Testis (tissue), 2 donors: ENCODE measurements at regions not wholly inside any gene's neighbourhood (a gene's known extent, or its start where the extent isn't known, plus 50 kb on each side); places are given as distances from the start of the nearest gene placed in this dataset.

Source experiments
- DNase-seq: peaks from one replicate; pipeline ENCODE4 v3.0.0-alpha.2; 2019
- H3K27ac ChIP-seq, 2 donors: fragments of 200-600 bp; sonication (generic); one replicate each; pipeline ENCODE4 v1.5.1; 2019
- H3K27me3 ChIP-seq: fragments of 200-600 bp; sonication (generic); one replicate; pipeline ENCODE4 v1.5.1; 2019
- H3K36me3 ChIP-seq: fragments of 200-600 bp; sonication (generic); one replicate; pipeline ENCODE4 v1.5.1; 2017; ENCODE audit warnings: low read depth; ENCODE audit errors: missing control alignments
- H3K4me1 ChIP-seq: fragments of 200-600 bp; sonication (generic); one replicate; pipeline ENCODE4 v1.5.1; 2019
- H3K4me3 ChIP-seq, 2 donors: fragments of 200-600 bp; sonication (generic); one replicate each; pipeline ENCODE4 v1.5.1; 2017 to 2019
- H3K9me3 ChIP-seq: fragments of 200-600 bp; sonication (generic); one replicate; pipeline ENCODE4 v1.5.1; 2017
- POLR2A ChIP-seq: fragments of 450-650 bp; IDR thresholded peaks from one replicate; pipeline ENCODE4 v1.6.1; 2017; ENCODE audit warnings: antibody characterized with exemption, mild to moderate bottlenecking, moderate library complexity
- WGBS, 2 donors: methylation state at CpG; one replicate each; pipeline ENCODE4 v1.1.5; 2018; 5-methylcytosine and 5-hydroxymethylcytosine counted together
- intact Hi-C: fragments of 100-400 bp; cut with DNase I; formaldehyde crosslinking; loops from one replicate; pipeline ENCODE4 v1.15.1; 2023; ENCODE audit warnings: low total_unique reads
- TF ChIP-seq, protein P1 (sequence below), 3 experiments: fragments of 450-650 bp in 2 of 3; fragments of 200-600 bp in 1 of 3; sonication (generic) in 1 of 3; IDR thresholded peaks; one replicate each; pipeline ENCODE4 v1.5.1; 2016 to 2019; ENCODE audit warnings: antibody characterized with exemption in 3 of 3, mild to moderate bottlenecking in 2 of 3, moderate library complexity in 1 of 3

DNA sequence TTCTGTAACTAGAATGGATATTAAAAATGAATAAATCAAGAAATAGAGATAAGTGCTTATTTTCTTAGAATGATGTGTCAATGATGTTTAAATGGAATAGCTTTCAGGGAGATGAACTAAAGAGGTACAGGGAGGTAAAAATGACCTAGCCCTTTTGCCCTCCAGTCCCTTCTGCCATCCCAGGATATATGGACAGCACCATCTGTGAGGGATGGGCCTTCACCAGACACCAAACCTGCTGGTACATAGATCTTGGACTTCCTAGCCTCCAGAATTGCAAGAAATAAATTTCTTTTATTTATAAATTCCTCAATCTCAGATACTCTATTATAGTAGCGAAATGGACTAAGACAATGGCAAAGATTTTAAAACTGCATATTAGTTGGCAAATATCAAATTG lies 352.0 kb upstream of the THBS1 start:
- no peaks in the 10 kb centered on the region for H3K9me3 ChIP-seq
- no peak for DNase-seq
- no peaks in the 10 kb centered on the region for H3K27me3 ChIP-seq
- no peaks in the 10 kb centered on the region for H3K4me1 ChIP-seq
- intact Hi-C loops = no loop called here
- no peak overlapping the region for H3K4me3 ChIP-seq
- no peaks in the 10 kb centered on the region for H3K36me3 ChIP-seq
- no peak overlapping the region for H3K27ac ChIP-seq
- WGBS, 2 donors = 92 to 94% methylated on average over 1 of the region's 1 CpG
- no peak for TF ChIP-seq POLR2A
- TF ChIP-seq, protein P1, sequence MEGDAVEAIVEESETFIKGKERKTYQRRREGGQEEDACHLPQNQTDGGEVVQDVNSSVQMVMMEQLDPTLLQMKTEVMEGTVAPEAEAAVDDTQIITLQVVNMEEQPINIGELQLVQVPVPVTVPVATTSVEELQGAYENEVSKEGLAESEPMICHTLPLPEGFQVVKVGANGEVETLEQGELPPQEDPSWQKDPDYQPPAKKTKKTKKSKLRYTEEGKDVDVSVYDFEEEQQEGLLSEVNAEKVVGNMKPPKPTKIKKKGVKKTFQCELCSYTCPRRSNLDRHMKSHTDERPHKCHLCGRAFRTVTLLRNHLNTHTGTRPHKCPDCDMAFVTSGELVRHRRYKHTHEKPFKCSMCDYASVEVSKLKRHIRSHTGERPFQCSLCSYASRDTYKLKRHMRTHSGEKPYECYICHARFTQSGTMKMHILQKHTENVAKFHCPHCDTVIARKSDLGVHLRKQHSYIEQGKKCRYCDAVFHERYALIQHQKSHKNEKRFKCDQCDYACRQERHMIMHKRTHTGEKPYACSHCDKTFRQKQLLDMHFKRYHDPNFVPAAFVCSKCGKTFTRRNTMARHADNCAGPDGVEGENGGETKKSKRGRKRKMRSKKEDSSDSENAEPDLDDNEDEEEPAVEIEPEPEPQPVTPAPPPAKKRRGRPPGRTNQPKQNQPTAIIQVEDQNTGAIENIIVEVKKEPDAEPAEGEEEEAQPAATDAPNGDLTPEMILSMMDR (IDR thresholded peaks at IDR 0.05) = no peak

DNA sequence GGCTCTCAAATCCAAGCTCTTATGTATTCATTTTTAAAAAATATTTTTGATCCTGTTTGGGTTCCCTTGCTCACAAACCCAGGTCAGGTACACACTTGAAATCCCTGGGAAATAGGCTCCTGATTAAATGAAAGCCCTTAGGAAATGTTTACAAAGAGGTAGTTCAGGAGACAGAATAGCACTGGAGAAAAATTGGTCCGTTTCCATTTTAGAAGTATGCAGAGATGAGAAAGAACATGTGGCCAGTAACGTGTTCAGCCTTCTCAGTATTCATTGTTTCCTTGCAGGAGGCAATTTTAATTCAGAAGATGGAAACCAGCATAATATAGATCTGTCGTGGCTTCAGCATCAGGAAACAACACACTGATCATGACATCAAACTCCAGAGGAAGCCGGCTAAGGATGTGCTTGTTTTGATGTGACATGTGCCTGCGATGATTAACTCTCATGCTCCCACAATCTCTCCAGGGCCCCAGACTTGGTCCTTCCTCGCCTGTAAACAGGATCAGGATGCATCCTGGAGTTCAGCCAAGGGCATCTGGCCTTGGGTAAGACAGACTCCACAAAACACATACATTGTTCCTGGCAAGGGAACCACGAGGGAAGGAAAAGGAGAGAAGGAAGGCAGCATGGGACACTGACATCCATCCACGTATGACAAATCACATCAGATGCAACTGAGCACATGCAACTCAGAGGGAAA lies 350.5 kb upstream of the THBS1 start:
- Histone ChIP-seq H3K4me3 (no peak overlapping the region), H3K4me1 (no peaks in the 10 kb centered on the region), H3K27me3 (no peaks in the 10 kb centered on the region), H3K27ac (no peak overlapping the region), H3K36me3 (no peaks in the 10 kb centered on the region), H3K9me3 (no peaks in the 10 kb centered on the region)
- intact Hi-C loops = no loop called here
- TF ChIP-seq, protein P1 (IDR thresholded peaks at IDR 0.05) = no peak
- WGBS, 2 donors = 43 to 45% methylated on average over 8 of the region's 8 CpGs
- DNase-seq = no peak

- no peak overlapping the region for H3K27ac ChIP-seq
- no peaks in the 10 kb centered on the region for H3K36me3 ChIP-seq
- no peak overlapping the region for H3K4me3 ChIP-seq
- whole genome bisulfite sequencing, 2 donors = 82 to 97% methylated on average over 1 of the region's 1 CpG
- no peak for TF ChIP-seq POLR2A
- DNase-seq = no peak
- intact Hi-C loops = no loop called here
- no peaks in the 10 kb centered on the region for H3K9me3 ChIP-seq
- no peaks in the 10 kb centered on the region for H3K27me3 ChIP-seq
- H3K4me1 ChIP-seq = no peaks in the 10 kb centered on the region
Measured at GRCh38 chr15:39230908-39231285, 350.0 kb upstream of the THBS1 start.

GRCh38 chr15:39232512-39232911 lies 348.4 kb upstream of the THBS1 start:
- H3K27ac ChIP-seq = no peak overlapping the region
- no peaks in the 10 kb centered on the region for H3K36me3 ChIP-seq
- H3K27me3 ChIP-seq = no peaks in the 10 kb centered on the region
- H3K4me3 ChIP-seq = no peak overlapping the region
- WGBS, 2 donors = 88 to 96% methylated on average over 4 of the region's 4 CpGs
- H3K9me3 ChIP-seq = no peaks in the 10 kb centered on the region
- intact Hi-C loops = no loop called here
- TF ChIP-seq POLR2A = no peak
- TF ChIP-seq, protein P1 (IDR thresholded peaks at IDR 0.05) = no peak
- no peaks in the 10 kb centered on the region for H3K4me1 ChIP-seq
- no peak for DNase-seq

GRCh38 chr15:39235084-39235795 lies 345.6 kb upstream of the THBS1 start:
- WGBS, 2 donors = 84 to 89% methylated on average over 5 of the region's 5 CpGs
- no peak overlapping the region for H3K27ac ChIP-seq
- H3K9me3 ChIP-seq = no peaks in the 10 kb centered on the region
- H3K27me3 ChIP-seq = no peaks in the 10 kb centered on the region
- no peak for DNase-seq
- H3K36me3 ChIP-seq = no peaks in the 10 kb centered on the region
- no peak for TF ChIP-seq POLR2A
- TF ChIP-seq, protein P1 (IDR thresholded peaks at IDR 0.05) = no peak
- intact Hi-C loops = no loop called here
- no peaks in the 10 kb centered on the region for H3K4me1 ChIP-seq
- H3K4me3 ChIP-seq = no peak overlapping the region
